ENCODE measurements at regions not wholly inside any gene's neighbourhood (a gene's known extent, or its start where the extent isn't known, plus 50 kb on each side); places are given as distances from the start of the nearest gene placed in this dataset.
"Not testable (repeated sequence)": the region's sequence is repeated elsewhere in the genome, so short reads cannot be mapped to it uniquely, and the experiment has no call there.

DNA sequence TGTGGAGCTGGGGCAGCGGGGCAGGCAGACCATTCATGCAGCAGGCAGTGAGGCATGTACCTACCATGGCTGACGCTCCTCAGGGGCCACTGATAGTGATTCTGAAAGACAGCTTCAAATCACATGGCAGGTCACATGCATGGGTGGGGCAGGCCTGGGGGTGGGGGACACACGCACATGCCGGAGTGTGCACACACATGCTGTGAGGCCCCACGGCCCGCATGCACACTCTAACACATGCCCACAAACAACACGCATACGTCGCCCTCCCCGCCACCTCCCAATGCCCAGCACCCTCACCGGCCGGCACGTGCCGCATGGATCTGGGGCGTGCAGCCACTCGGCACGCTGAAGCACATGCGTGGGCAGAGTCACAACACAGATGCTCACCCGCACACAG, 65.5 kb upstream of the GOLGA6L4 start:
- TF ChIP-seq POLR2A, POLR2AphosphoS5 (IDR thresholded peaks at IDR 0.05): not testable (repeated sequence)
- TF ChIP-seq, protein P1, sequence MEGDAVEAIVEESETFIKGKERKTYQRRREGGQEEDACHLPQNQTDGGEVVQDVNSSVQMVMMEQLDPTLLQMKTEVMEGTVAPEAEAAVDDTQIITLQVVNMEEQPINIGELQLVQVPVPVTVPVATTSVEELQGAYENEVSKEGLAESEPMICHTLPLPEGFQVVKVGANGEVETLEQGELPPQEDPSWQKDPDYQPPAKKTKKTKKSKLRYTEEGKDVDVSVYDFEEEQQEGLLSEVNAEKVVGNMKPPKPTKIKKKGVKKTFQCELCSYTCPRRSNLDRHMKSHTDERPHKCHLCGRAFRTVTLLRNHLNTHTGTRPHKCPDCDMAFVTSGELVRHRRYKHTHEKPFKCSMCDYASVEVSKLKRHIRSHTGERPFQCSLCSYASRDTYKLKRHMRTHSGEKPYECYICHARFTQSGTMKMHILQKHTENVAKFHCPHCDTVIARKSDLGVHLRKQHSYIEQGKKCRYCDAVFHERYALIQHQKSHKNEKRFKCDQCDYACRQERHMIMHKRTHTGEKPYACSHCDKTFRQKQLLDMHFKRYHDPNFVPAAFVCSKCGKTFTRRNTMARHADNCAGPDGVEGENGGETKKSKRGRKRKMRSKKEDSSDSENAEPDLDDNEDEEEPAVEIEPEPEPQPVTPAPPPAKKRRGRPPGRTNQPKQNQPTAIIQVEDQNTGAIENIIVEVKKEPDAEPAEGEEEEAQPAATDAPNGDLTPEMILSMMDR (IDR thresholded peaks at IDR 0.05): not testable (repeated sequence)
